Breast epithelium (tissue), 3 donors: ENCODE measurements at regions not wholly inside any gene's neighbourhood (a gene's known extent, or its start where the extent isn't known, plus 50 kb on each side); places are given as distances from the start of the nearest gene placed in this dataset.

Experiments used
- CTCF ChIP-seq, 3 donors: fragments of 450-650 bp; IDR thresholded peaks; one replicate each; pipeline ENCODE4 v1.5.1; 2016 to 2017; ENCODE audit warnings: antibody characterized with exemption in 3 of 3, mild to moderate bottlenecking in 3 of 3, moderate library complexity in 3 of 3
- POLR2A ChIP-seq: fragments of 450-650 bp; IDR thresholded peaks from one replicate; pipeline ENCODE4 v1.6.1; 2016; ENCODE audit warnings: antibody characterized with exemption, mild to moderate bottlenecking, moderate library complexity

GRCh38 chr17:17426184-17426583, 50.6 kb upstream of the MED9 start:
- no peak for TF ChIP-seq POLR2A
- TF ChIP-seq CTCF (IDR thresholded peaks at IDR 0.05), result no peak
